ENCODE measurements at regions not wholly inside any gene's neighbourhood (a gene's known extent, or its start where the extent isn't known, plus 50 kb on each side); places are given as distances from the start of the nearest gene placed in this dataset.

- peaks cover 0 to 2% (median 0%) of the 10 kb centered on the region in 5 donors for H3K4me1 ChIP-seq (ENCODE audit: control insufficient read depth in 5 of 5, insufficient read depth in 5 of 5, low read length in 5 of 5)
- H3K9me3 ChIP-seq (ENCODE audit: control insufficient read depth in 4 of 4, insufficient read depth in 3 of 4, low read length in 3 of 4): peaks cover 0 to 1% (median 0%) of the 10 kb centered on the region in 4 donors
- no peak overlapping the region for H3K9ac ChIP-seq (ENCODE audit: insufficient read depth in 1 of 2, low read length in 2 of 2)
- ATAC-seq (ENCODE audit: insufficient read depth, low FRiP score) (no peak), DNase-seq (no peak)
- H3K27ac ChIP-seq (ENCODE audit: low read depth in 1 of 2, low read length in 1 of 2): no peak overlapping the region
- no peaks in the 10 kb centered on the region for H3K36me3 ChIP-seq (ENCODE audit: control insufficient read depth in 4 of 4, insufficient read depth in 4 of 4, low read length in 4 of 4)
- H3K4me3 ChIP-seq: no peak overlapping the region
- 32 to 68% methylated on average over 4 of the region's 4 CpGs for whole genome bisulfite sequencing, 2 donors
- TF ChIP-seq CTCF (IDR thresholded peaks at IDR 0.05; ENCODE audit: control extremely low read depth, extremely low read depth): no peak
- no peaks in the 10 kb centered on the region for H3K27me3 ChIP-seq (ENCODE audit: control insufficient read depth in 3 of 3, insufficient read depth in 3 of 3, low read length in 2 of 3)
These were observed 105.1 kb upstream of the BCL6 start for GRCh38 chr3:187850258-187850921.

DNA sequence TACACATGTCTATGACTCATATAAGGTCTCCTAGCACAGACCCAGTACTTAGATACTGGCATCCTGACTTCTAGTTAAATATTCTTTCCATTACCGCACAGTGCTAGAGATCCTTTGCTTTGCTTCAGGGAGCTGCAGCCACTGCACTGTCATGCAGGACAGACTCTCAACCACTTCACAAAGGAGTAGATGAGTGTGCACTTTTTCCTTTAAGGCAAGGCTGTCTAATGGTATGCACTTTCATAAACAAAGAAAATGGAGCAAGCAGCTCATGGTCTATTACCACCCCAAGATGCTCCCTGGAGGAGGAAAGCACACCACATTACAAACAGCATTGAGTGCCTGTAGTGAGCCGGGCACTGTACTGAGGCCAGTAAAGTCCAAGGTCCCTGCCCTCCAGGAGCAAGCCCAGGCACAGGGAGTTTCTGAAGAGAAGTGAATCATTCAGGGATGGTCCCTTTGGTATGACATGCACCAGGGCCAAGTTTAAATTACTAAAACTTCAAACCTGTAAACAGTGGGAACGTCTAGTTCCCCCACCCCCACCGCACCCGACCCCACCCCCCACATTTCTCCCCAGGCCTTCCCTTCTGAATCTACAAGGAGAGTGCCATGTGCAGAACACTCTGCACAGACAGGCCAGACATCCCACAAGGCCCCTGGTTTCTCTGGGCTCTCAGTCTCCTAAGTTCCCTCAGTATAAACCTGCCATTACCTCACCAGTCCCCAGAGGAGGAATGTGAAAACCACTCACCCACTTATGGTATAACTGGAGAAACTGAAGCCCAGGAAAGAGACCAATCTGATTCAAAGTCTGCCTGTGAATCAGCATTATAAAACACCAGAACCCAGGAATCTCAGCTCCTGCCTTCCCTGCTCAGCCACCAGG lies 107.8 kb upstream of the BCL6 start:
- Histone ChIP-seq H3K36me3 (ENCODE audit: control insufficient read depth in 4 of 4, insufficient read depth in 4 of 4, low read length in 4 of 4) (no peaks in the 10 kb centered on the region), H3K27ac (ENCODE audit: low read depth in 1 of 2, low read length in 1 of 2) (no peak overlapping the region), H3K27me3 (ENCODE audit: control insufficient read depth in 3 of 3, insufficient read depth in 3 of 3, low read length in 2 of 3) (no peaks in the 10 kb centered on the region), H3K9ac (ENCODE audit: insufficient read depth in 1 of 2, low read length in 2 of 2) (no peak overlapping the region), H3K9me3 (ENCODE audit: control insufficient read depth in 4 of 4, insufficient read depth in 3 of 4, low read length in 3 of 4) (peaks cover 0 to 1% (median 0%) of the 10 kb centered on the region in 4 donors), H3K4me3 (no peak overlapping the region), H3K4me1 (ENCODE audit: control insufficient read depth in 5 of 5, insufficient read depth in 5 of 5, low read length in 5 of 5) (peaks cover 0 to 4% (median 0%) of the 10 kb centered on the region in 5 donors)
- WGBS, 2 donors: 88 to 89% methylated on average over 5 of the region's 5 CpGs
- no peak for TF ChIP-seq CTCF (IDR thresholded peaks at IDR 0.05; ENCODE audit: control extremely low read depth, extremely low read depth)
- no peak for DNase-seq
- no peak for ATAC-seq (ENCODE audit: insufficient read depth, low FRiP score)

GRCh38 chr3:187855131-187855530 lies 109.9 kb upstream of the BCL6 start:
- Histone ChIP-seq H3K4me3 (no peak overlapping the region), H3K27ac (ENCODE audit: low read depth in 1 of 2, low read length in 1 of 2) (no peak overlapping the region), H3K4me1 (ENCODE audit: control insufficient read depth in 5 of 5, insufficient read depth in 5 of 5, low read length in 5 of 5) (peaks cover 0 to 4% (median 0%) of the 10 kb centered on the region in 5 donors), H3K9me3 (ENCODE audit: control insufficient read depth in 4 of 4, insufficient read depth in 3 of 4, low read length in 3 of 4) (no peaks in the 10 kb centered on the region), H3K27me3 (ENCODE audit: control insufficient read depth in 3 of 3, insufficient read depth in 3 of 3, low read length in 2 of 3) (no peaks in the 10 kb centered on the region), H3K36me3 (ENCODE audit: control insufficient read depth in 4 of 4, insufficient read depth in 4 of 4, low read length in 4 of 4) (no peaks in the 10 kb centered on the region), H3K9ac (ENCODE audit: insufficient read depth in 1 of 2, low read length in 2 of 2) (no peak overlapping the region)
- DNase-seq: no peak
- ATAC-seq (ENCODE audit: insufficient read depth, low FRiP score): no peak
- TF ChIP-seq CTCF (IDR thresholded peaks at IDR 0.05; ENCODE audit: control extremely low read depth, extremely low read depth): no peak
- 87 to 96% methylated on average over 2 of the region's 2 CpGs for WGBS, 2 donors

Measured in lung (tissue), 11 donors.